IPS-NIHi7 (cell line): ENCODE measurements at regions not wholly inside any gene's neighbourhood (a gene's known extent, or its start where the extent isn't known, plus 50 kb on each side); places are given as distances from the start of the nearest gene placed in this dataset.
"Not testable (repeated sequence)": the region's sequence is repeated elsewhere in the genome, so short reads cannot be mapped to it uniquely, and the experiment has no call there.

Experiments
- DNase-seq: peaks from one replicate; pipeline ENCODE4 v3.0.0; 2012; ENCODE audit warnings: mixed read lengths; ENCODE audit errors: extremely low spot score

DNA sequence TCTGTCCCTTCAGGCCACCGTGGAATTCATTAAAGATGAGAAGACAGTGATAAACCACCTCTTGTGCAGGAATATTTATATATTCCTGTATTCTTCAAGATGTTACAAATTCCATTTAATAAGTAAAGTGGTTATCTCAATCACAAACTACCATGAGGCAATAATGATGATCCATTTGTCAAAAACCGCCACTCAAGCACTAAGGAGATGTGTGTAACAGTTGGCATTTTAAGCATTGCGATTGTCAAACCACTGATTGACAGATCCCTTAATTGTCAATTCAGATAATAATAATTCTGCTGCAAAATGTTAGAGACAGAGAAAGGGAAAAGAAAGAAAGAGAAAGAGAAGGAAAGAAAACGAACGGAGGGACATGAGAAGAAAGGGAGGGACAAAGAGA is 476.1 kb upstream of the RBFOX1 start:
- DNase-seq, result no peak

- no peak for DNase-seq
These were observed 479.1 kb upstream of the RBFOX1 start for GRCh38 chr16:6853565-6853964.

GRCh38 chr16:6852643-6853225 is 479.9 kb upstream of the RBFOX1 start:
- DNase-seq, result no peak

DNA sequence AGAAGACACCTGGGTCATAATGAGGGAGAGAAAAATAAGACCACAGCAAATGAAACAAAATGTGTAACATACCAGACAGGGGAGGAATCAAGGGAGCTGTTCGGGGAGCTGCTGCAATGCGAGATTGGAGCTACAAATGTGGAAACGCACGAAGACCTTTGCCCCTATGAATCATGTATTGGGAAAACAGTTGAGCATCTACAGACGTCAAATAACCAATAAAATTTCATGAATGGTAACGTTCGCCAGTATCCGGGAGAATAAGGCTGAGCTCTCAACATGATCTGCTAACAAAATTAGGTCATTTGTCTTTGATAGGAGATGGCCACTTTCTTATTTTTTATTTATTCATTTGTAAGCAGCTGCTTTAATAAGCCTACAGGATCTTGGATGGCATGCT is 486.2 kb upstream of the RBFOX1 start:
- DNase-seq, result no peak

GRCh38 chr16:6841392-6841791 is 491.3 kb upstream of the RBFOX1 start:
- DNase-seq, result no peak

DNA sequence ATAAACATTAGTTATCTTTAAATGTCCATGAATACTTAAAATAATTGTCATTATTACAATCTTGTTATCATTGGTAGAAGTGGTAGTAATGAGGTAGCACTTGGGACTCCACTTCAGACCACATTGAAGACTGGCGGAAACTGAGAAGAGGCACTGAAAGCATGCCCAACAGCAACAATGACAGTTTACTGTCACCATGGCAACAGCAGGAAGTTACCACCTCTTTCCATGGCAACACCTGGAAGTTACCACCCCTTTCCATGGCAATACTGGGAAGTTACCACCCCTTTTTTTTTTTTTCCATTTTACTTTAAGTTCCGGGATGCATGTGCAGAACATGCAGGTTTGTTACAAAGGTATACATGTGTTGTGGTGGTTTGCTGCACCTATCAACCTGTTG is 494.9 kb upstream of the RBFOX1 start:
- DNase-seq, result no peak

DNA sequence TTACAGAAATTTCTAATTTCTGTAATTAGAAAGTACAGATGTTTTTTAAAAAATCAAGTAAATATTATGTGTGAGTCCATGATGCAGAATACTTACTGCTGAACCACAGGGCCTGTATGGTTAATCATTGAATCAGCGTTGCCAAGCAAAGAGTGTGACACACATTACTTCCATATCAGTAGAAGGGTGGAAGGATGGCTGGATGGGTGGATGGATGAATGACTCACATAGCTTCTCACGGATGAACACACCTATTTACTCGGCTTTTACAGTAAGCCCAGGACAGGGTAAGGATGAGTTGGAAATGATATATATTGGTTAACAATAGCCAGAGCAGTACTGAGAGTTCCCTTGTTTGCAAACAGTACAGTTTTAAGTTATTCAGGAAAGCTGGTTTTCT is 495.9 kb upstream of the RBFOX1 start:
- no peak for DNase-seq

GRCh38 chr16:6835941-6836340 is 496.7 kb upstream of the RBFOX1 start:
- no peak for DNase-seq

DNA sequence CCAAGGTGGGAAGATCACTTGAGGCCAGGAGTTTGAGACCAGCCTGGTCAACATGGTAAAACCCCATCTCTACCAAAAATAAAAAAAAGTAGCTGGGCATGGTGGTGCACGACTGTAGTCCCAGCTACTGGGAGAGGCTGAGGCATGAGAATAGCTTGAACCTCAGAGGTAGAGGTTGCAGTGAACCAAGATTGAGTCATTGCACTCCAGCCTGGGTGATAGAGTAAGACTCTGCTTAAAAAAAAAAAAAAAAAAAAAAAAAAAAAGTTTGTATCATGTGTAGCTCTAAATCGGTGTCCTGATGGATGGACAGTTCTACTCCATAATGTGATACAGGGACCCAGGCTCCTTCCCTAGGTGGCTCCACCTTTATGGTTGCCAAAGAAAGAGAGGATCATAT is 497.1 kb upstream of the RBFOX1 start:
- DNase-seq, result no peak

GRCh38 chr16:6828690-6829089 is 504.0 kb upstream of the RBFOX1 start:
- no peak for DNase-seq

DNA sequence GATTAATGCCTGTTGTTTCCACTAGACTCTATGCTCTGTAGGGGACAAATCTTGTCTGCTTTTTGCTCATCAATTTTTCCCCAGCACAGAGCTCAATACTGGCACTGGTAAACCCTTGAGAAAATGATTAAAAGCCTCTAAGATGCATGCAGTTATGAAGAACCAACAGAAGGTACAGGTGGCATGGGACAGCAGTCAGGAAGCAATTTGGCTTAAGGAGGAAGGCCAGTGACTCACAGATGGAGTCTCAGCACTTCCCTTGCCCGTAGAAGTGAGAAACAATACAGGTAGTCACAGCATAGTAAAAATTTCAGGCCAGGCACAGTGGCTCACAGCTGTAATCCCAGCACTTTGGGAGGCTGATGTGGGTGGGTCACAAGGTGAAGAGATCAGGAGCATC is 504.7 kb upstream of the RBFOX1 start:
- no peak for DNase-seq

- no peak for DNase-seq
These were observed 505.4 kb upstream of the RBFOX1 start for GRCh38 chr16:6827267-6827666.

GRCh38 chr16:6822041-6822440 is 510.6 kb upstream of the RBFOX1 start:
- no peak for DNase-seq

DNA sequence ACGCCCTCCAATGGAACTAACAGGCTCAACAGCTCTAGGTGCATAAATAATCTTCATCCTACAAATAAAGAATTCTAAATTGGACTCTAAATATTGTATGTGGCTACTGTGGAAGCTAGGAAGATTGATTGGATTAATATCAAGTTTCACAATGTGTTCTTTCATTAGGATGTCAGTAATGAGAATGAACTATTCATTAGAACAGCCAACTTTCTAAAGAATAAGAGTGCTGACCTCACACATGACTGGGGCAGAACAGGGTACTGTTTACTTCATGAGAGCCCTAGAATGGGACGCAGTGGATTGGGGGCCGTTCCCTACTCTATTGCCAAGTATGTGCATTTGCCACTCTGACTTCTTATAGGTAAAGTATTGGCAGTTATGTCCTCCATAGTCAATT is 528.2 kb upstream of the RBFOX1 start:
- no peak for DNase-seq

GRCh38 chr16:6803176-6803575 is 529.5 kb upstream of the RBFOX1 start:
- no peak for DNase-seq

DNA sequence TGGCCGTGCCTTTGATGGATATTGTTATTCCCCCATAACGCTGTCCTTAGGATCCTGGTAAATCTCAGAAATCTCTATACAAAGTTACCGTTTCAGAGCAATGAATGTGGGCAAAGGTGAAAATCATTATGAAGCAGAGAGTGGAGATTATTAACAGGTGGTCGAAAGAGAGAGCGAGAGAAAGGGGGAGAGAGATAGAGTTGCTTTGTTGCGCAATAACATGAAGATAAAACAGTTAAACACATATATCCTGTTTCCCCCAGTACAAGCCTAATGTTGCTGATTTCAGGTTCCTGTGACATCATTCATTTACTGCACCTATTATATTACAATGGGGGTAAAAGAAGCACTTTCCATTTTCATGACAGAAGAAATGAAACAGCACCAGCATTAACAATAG is 535.4 kb upstream of the RBFOX1 start:
- no peak for DNase-seq

GRCh38 chr16:6777624-6778023 is 555.0 kb upstream of the RBFOX1 start:
- no peak for DNase-seq

DNA sequence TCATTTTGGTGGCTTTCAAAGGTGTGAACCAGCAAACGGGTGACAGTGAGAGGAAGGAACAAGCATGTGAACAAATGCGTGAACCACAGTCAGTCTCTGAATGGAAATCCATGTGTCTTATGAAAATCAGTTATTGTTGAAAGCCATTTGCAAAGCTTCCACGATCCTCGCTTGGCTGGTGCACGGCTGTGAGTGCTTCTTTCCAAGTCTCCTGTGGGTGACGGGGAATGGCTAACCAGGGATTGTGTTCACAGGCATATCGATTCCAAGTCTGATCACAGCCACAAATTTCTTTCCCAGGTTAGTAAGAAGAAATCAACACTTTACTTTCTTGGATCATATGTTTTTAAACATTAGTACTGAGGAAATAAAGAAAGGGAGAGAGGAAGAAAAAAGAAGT is 556.9 kb upstream of the RBFOX1 start:
- DNase-seq, result no peak

DNA sequence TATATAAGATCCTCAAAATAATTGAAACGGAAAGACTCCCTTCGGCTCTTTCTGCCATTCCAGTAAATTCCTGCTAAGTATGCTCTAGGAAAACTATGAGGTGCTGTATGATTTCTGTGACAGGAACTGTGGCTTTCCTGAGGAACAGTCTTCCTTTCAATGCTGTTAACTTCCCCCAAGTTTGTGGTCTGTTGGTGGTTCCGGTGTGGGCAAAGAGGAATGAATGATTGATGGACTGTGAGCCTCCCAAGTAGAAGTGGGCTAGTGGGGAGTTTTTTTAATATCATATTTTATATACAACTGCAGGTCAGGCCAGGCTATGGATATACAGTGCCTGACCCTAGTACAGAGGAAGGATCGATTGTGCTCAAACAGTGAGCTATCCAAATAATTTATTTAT is 560.7 kb upstream of the RBFOX1 start:
- DNase-seq, result no peak

GRCh38 chr16:6753553-6753952 is 579.1 kb upstream of the RBFOX1 start:
- no peak for DNase-seq

- DNase-seq, result no peak
These were observed 581.5 kb upstream of the RBFOX1 start for GRCh38 chr16:6751191-6751590.

- no peak for DNase-seq
These were observed 582.9 kb upstream of the RBFOX1 start for GRCh38 chr16:6749698-6750097.

DNA sequence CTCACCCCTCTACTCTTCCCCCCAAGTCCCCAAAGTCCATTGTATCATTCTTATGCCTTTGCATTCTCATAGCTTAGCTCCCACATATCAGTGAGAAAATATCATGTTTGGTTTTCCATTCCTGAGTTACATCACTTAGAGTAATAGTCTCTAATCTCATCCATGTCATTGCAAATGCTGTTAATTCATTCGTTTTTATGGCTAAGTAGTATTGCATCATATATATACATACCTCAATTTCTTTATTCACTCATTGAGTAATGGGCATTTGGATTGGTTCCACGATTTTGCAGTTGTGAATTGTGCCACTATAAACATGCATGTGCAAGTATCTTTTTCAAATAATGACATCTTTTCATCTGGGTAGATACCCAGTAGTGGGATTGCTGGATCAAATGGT is 596.3 kb upstream of the RBFOX1 start:
- not testable (repeated sequence) for DNase-seq

GRCh38 chr16:6735631-6736030 is 597.0 kb upstream of the RBFOX1 start:
- no peak for DNase-seq

DNA sequence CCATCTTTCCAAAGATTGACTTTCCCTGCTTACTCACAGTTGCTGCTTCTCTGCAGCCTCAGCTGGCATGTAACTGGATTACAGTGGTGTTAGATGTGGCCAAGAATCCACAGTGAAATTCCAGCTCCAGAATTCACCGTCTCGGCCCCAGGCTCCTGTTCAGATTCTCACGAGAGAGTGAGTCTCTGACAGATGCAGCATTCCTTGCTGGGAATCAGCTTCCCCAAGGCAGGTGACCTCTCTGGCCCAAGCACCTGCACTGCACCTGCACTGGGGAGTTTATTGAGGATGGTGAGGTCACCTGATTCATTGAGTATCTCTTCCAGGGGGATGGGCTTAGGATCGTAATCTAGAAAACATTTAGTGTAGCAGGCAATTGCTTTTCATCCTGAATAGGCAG is 600.5 kb upstream of the RBFOX1 start:
- no peak for DNase-seq
